ENCODE measurements at regions not wholly inside any gene's neighbourhood (a gene's known extent, or its start where the extent isn't known, plus 50 kb on each side); places are given as distances from the start of the nearest gene placed in this dataset.

- no peak for DNase-seq (ENCODE audit: low read depth in 2 of 2)
These were observed 155.5 kb downstream of the TENT4A start for GRCh38 chr5:6868575-6869215.

DNA sequence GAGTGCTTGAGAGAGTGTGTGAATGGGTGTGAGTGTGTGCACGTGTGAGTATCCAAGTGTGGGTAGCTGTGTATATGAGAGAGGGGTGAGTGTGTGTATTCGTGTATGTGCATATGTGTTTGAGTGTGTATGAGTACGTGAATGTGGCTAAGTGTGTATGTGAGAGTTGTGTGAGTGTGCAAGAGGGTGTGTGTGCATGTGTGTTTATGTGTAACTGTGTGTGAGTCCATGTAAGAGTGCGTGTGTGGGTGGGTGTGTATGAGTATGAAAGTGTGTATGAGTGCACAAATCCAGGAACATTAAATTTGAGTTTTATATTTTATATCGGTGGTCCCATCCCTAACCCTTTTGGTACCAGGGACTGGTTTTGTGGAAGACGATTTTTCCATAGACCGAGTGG is 156.4 kb downstream of the TENT4A start:
- DNase-seq (ENCODE audit: low read depth in 2 of 2) = no peak

DNA sequence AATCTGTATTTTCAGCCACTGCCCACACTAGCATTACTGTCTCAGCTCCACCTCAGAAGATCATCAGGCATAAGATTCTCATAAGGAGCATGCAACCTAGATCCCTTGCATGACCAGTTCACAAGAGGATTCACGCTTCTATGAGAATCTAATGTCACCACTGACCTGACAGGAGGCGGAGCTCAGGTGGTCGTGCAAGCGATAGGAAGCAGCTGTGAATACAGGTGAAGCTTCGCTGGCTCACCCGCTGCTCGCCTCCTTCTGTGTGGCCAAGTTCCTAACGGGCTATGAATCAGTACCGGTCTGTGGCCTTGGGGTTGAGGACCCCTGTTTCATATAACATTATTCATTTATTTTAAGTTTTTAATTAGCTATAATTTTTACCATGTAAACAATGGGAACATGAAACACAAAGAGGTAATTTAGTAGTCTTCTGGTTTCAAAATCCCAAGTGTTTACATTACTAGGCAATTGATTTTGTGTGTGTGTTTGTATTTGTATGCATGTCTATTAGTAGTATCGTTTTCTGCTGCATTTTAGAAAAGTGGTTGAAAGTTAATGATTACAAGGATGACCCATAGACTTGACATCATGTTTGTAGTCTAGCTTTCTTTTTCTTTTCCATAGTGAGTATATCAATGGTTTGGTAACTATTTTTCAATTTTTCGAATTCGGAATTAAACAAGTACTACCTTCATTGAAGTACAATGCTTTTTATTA is 159.4 kb downstream of the TENT4A start:
- DNase-seq (ENCODE audit: low read depth in 2 of 2) = no peak

DNA sequence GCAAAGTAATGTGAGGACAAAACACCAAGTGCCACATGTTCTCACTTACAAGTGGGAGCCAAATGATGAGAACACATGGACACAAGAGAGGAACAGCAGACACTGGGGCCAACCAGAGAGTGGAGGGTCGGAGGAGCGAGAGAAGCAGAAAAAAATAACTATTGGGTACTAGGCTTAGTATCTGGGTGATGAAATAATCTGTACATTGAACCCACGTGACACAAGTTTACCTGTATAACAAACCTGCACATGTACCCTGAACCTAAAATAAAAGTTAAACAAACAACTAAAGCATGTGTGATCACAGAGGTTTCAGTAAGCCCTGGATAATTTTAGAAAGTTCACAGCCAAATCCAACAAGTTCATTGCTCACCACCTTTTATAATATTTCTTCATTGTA is 160.1 kb downstream of the TENT4A start:
- DNase-seq (ENCODE audit: low read depth in 2 of 2) = no peak

DNA sequence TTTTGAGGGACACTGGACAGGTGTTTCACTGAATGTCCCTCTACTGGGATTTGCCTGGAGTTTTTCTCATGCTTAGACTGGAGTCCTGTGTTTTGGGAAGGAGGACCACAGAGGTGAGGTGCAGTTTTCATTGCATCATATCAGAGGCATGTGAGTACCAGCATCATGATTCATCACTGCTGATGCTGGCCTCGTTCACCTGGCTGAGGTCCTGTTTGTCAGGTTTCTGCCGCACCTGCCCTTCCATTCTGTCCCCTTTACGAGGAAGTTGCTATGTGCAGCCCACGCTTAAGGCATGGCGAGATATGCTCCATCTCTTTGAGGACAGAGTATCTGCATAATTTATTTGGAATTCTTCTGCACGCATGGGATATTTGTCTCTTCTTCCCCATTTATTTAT is 162.1 kb downstream of the TENT4A start:
- no peak for DNase-seq (ENCODE audit: low read depth in 2 of 2)

DNA sequence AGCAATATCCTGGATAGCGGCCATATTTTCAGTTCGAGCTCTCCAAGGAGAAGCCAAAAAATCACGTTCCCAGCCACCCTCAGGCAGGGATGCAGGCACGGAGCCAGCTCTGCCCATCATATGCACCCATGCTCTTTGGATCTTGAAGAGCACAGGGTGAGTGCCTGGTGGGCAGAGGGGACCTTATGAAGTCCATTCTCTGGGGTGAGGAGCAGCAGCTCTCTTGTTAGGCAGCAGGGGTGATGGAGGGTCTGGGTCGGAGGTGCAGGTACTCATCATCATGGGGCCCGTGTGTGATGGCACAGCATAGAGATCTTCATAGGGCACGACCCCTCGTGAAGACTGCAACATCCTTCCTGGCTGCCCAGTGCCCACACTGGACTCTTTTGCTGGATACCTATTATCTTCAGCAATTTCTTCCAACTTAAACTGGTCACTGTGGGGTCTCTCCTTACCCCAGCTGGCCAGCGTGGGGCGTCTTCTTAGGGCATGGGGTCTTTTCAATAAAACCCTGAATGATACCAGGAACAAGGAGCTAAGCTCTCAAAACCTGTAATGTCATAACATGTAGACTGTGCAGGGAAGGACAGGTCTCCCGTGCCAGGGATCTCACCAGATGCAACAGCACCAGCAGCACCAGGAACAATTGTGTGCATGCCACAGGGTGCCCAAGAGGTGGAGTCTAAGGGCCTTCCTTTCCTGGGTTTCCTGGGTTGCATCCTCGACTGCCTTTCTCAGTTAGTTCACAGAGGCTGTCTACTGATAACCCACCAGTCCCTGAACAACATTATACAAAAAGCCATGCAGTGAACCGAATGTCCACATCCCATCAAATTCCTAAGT is 165.0 kb downstream of the TENT4A start:
- no peak for DNase-seq (ENCODE audit: low read depth in 2 of 2)

DNA sequence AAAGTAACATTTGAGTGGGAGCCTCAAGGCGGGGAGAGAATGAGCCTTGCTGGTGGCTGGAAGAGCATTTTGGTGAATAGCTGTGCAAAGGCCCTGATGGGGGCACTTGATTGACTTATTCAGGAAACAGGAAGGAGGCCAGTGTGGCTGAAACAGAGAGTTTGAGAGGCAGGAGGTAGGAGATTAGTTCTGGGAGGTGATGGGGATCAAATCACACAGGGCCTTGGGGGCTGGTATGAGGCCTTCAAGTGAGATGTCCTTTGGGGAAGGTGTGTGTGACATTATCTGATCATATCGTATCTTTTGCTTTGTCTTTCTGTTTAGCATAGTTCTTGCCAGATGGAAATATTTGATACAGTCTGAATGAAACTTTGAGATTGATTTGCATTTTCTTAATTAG is 172.3 kb downstream of the TENT4A start:
- DNase-seq (ENCODE audit: low read depth in 2 of 2) = no peak

DNA sequence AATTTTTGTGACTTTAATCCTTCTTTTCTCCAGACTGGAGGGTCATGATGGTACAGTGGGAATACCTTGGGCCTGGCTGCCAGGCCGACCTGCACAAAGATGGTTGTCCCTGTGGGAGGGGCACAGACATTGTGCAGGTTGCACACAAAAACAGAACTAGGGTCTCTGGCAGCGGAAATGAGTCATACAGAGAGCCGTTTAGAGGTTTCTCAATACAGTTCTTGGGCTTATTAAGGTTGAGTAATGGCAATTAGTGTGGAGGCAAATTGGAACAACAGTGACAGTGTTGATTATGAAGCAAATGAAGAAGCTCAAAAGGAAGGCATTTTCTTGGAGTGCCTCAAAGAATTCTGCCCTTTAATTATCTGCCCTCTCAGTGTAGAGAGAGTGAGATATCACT is 173.6 kb downstream of the TENT4A start:
- no peak for DNase-seq (ENCODE audit: low read depth in 2 of 2)

GRCh38 chr5:6889030-6889429 is 175.8 kb downstream of the TENT4A start:
- DNase-seq (ENCODE audit: low read depth in 2 of 2) = no peak

DNA sequence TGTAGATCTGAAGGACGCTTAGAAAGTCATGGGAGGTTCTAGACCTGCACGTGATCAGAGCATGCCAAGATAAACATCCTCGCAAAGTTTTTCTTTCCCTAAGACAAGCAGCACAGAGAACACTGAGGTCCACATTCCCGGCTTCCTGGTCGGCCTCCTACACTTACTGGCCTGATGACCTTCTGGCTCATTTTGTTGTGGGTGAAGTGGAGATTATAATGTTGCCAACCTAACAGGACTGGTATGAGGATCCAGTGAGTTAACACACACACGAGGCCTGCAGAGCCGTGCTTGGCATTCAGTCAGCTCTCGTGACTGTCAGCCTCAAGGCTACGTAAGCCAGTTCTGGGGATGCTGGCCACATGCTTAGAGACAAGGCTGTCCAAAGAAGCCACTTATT is 186.0 kb downstream of the TENT4A start:
- no peak for DNase-seq (ENCODE audit: low read depth in 2 of 2)

DNA sequence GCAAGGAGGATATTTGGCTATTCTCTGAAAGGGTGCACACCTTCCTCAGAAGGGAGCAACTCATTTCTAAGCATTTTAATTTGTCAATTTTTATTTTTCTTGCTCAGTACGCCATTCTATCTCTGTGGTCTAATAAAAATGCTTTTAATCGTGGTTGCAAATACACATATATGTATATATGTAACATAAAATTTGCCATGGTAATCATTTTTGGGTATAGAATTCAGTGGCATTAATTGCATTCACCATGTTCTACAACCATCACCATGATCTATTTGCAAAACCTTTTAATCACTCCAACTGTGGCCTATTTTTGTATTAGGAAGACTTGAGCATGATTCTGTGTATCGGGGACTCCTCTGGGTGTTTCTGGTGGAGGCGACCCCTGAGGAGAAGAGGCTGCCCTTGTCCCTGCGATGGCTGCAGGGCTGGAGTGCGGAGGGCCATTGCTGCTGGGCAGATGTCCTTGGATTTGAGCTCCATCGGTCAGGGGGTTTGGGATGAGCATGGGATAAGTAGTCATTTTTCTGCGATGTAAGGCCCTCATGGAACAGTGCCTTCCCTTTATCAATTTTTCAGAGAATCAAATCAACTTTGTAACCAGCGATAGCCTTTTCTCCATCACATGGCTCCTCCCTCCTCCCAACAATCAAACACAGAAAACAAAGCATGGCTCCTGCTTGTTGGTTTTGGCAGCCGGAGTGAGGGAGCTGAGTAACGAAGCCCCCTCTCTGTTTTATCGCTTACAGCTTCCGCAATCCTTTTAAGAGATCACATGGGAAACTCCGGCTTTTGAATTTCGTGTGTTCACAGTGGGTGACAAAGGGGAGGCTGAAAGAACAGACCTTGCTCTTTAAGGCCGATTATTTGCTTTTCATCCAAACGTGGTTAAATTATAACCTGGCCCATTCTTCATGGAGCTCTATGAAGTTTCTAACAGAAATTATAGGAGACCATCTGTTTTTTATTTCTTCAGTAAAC is 187.3 kb downstream of the TENT4A start:
- DNase-seq (ENCODE audit: low read depth in 2 of 2) = no peak

- no peak for DNase-seq (ENCODE audit: low read depth in 2 of 2)
These were observed 188.9 kb downstream of the TENT4A start for GRCh38 chr5:6902094-6902493.

GRCh38 chr5:6902597-6902996 is 189.4 kb downstream of the TENT4A start:
- DNase-seq (ENCODE audit: low read depth in 2 of 2) = no peak

GRCh38 chr5:6903934-6904333 is 190.7 kb downstream of the TENT4A start:
- DNase-seq (ENCODE audit: low read depth in 2 of 2) = no peak

DNA sequence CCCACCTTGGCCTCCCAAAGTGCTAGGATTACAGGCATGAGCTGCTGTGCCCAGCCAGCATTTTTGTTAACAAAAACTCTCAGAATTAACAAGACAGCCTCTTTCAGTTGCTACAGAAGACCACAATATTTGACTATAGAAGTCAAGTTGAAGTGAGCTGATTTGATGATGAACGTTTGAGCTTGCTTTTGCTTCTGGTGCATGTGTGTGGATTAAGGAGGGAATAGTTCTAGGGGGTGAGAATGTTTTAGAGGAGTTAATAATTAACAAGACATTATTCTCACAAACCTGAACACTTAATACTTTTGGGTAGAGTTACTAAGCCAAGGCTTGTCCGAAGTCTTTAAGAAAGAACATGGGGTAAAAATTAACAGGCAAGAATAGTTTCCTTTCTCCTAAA is 191.6 kb downstream of the TENT4A start:
- no peak for DNase-seq (ENCODE audit: low read depth in 2 of 2)

- no peak for DNase-seq (ENCODE audit: low read depth in 2 of 2)
These were observed 192.2 kb downstream of the TENT4A start for GRCh38 chr5:6905423-6905822.

DNA sequence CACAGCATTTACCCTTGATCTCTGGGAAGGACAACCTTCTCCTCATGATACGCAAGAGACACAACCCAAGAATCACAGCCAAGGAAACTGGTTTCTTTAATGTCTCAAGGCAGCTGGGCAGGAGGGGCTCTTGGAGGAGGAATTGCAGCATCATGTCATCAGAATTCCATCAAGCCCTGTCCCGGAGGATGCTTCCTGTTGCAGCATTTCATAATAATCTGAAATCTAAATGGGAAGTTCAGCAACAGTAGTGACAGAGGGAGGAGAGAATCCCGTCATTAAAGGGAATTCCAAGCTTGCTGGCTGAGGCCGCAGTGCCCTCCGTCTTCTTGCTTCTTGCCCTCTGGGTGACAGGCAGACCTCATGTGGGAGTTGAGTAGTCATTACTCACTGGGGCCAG is 192.7 kb downstream of the TENT4A start:
- no peak for DNase-seq (ENCODE audit: low read depth in 2 of 2)

GRCh38 chr5:6907320-6907918 is 194.2 kb downstream of the TENT4A start:
- DNase-seq (ENCODE audit: low read depth in 2 of 2) = no peak

DNA sequence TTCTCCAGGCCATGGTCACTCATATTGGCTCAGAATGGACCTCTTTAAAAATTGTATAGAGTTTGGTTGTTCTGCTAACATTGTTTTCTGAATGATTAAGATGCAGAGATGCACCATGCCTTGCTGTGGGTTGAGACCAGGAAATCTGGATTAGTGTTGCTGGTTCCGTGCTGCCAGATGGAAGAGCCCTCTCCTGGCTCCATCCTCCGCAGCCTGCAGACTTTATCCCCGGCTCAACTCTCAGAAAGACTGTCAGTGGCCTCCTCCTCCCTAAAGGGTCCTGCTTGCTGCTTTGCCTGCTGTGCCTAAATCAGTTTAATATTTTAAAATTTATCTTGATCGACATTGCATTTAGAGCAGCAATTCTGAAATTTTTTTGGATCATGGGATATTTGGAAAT is 196.7 kb downstream of the TENT4A start:
- no peak for DNase-seq (ENCODE audit: low read depth in 2 of 2)

- DNase-seq (ENCODE audit: low read depth in 2 of 2) = no peak
These were observed 197.7 kb downstream of the TENT4A start for GRCh38 chr5:6910950-6911349.

DNA sequence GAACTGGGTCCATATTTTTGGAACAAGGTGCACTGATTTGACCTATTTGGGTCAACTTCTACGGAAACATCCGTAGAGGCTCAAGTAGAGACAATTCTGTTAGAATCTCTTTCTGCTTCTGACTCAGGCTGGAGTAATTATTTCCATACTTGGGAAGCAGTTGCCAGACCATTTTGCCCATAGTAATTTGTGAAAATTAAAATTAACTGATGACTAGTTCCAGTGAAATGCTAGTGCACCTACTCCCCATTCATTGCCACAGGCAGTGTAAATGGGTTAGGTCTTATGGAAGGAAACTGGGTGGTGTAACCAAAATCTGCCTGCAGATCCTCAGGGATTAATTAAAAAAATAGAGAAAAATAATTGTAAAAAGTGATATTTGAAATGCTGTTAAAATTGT is 201.1 kb downstream of the TENT4A start:
- no peak for DNase-seq (ENCODE audit: low read depth in 2 of 2)

Measured in stimulated activated CD4-positive, alpha-beta T cell treated with anti-CD3 and anti-CD28 coated beads, Interleukin-15, amount 100 ng/mL, for 48 hours (primary cell).